GM12872 (cell line): ENCODE measurements at regions not wholly inside any gene's neighbourhood (a gene's known extent, or its start where the extent isn't known, plus 50 kb on each side); places are given as distances from the start of the nearest gene placed in this dataset.

ENCODE experiments used
- TF ChIP-seq, protein P1 (sequence below): IDR thresholded peaks from 3 replicates; pipeline ENCODE4 v1.5.1; 2011; ENCODE audit warnings: low read depth, mild to moderate bottlenecking, low read length, moderate library complexity; ENCODE audit not compliant: insufficient read depth

DNA sequence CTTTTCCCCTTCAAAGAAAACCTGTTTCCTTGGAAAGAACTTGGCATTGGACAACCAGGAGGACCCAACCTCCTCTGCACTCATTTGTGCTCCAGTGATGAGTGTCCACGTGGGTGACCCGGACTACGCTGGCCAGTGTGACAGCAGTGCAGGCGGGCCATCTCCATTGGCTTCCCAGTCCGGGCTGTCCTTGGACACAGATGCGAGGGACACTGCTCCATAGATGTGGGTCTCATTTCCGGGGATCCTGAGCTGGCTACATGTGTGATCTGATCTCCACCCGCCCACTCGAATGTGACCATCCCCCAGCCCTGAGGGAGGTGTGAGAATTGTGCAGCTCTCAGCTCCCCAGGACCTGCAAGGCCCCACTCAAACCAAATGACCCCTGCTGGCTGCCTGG is 836.6 kb upstream of the TMEM132C start:
- TF ChIP-seq, protein P1, sequence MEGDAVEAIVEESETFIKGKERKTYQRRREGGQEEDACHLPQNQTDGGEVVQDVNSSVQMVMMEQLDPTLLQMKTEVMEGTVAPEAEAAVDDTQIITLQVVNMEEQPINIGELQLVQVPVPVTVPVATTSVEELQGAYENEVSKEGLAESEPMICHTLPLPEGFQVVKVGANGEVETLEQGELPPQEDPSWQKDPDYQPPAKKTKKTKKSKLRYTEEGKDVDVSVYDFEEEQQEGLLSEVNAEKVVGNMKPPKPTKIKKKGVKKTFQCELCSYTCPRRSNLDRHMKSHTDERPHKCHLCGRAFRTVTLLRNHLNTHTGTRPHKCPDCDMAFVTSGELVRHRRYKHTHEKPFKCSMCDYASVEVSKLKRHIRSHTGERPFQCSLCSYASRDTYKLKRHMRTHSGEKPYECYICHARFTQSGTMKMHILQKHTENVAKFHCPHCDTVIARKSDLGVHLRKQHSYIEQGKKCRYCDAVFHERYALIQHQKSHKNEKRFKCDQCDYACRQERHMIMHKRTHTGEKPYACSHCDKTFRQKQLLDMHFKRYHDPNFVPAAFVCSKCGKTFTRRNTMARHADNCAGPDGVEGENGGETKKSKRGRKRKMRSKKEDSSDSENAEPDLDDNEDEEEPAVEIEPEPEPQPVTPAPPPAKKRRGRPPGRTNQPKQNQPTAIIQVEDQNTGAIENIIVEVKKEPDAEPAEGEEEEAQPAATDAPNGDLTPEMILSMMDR = no peak

DNA sequence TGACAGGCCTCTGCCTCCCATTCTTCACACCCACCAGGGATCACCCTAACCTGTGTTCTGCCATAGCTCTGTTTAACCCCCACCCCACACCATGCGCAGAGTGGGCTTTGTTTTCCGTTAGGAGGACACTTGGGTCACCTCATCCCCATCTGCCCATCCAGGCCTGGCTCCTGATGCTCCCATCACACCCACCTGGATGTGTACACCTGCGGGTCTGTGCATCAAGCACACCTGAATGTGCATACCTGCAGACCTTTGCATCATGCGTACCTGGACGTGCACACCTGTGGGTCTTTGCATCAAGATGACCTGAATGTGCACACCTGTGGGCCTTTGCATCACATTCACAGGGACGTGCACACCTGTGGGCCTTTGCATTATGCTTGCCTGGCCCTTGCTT is 835.8 kb upstream of the TMEM132C start:
- TF ChIP-seq, protein P1 = no peak

DNA sequence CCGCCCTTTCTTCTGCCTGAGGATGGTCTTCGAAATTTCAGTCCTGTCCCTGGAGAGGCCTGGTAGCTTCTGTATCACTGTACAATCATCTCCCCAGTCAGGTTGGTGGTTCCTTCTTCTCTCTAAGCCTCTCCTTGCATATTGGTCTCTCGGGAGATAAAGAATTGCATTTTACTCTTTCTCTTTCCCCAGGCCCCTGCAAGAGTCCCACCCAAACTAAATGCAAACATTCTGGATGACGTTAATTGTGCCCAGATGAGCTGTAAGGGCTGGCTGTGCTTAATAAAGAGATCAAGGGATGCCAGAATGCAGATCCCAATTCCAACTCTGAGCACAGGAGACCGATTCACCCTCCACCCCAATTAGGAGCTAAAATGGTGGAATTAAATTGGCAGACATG is 835.4 kb upstream of the TMEM132C start:
- TF ChIP-seq, protein P1 = no peak

DNA sequence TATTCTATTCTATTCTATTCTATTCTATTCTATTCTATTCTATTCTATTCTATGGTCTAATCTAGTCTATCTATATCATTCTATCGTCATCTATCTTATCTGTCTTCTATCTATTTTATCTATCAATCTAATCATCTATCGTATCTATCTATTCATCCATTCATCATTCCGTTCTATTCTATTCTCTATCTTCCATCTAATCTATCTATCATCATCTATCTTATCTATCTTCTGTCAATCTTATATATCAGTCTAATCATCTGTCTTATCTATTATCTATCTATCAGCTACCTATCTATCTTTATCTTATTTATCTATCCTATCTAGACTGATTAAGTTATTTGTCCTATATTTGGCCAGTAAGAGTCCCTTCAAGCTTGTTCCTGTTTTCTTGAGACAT is 831.5 kb upstream of the TMEM132C start:
- TF ChIP-seq, protein P1 = no peak

DNA sequence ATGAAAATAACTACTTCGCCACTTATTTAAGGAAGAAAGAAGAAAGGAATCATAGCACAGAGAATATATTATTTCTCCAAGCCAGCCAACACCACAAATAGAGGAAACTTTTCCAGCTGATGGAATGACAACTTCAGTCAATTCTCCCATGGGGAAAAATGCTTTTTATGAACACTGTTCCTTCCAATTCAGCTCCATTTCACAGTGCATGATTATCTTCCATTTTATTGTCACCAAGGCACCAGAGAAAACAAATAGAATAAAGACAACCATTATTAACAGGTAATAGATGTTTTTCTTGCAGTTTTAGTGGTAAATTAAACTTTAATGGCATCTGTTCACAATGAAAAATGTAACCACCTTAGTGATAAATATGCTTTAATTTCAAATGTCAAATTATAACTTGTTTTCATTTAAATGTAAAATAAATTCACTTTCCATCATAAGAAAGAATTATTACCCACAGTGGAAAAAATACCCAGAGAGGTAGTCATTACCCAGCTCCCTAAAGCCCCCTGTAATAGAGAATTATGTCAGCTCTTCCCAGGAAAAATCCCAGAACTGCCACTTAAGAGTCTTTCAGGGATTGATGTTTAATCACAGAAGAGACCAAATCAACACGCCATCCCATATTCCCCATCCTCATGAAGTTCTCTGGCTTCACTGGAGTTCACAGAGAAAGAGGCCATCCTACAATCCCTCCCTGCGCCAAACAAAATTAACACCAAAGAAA is 828.3 kb upstream of the TMEM132C start:
- TF ChIP-seq, protein P1 = no peak

DNA sequence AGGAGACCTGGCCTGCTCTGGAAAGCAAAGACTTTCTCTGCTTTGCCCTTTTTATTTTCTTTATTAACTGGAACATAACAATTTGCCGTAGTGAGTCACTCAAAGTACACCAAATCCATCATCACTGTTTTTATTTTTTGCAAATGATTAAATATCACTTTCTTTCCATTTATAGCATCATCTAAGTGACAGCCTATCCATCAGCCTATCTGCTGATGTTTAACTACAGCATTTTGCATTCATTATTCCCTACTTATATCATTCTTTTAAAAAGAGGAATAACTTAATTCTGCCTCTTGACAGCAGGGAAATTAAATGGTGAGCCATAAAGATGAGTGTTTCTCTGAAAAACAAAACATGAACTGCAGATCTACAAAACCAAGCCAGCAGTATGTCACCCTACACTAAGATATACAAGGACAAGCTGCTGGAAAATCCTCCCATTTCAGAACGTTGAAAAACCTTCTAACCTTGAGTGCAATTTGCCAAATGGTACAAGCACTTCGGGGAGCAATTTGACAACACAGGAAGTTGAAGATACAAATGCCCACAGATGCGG is 821.3 kb upstream of the TMEM132C start:
- TF ChIP-seq, protein P1 = no peak

DNA sequence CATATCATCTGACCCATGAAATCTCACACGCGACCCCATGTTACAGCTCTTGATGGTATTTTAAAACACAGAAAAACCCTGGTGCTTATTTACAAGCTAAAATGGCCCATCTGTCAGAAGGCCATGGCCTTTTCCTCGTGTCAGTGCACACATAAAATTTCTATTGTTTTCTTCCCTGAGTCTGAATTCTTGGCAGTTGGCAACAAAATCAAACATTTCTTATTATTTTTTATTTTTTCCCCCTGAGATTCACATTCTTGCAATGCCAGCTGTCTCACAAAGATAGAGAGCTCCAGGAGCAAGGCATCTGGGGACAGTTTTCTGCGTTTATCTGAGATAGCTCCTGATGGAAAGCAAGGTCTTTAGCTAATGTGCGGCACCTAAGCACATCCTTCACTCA is 818.1 kb upstream of the TMEM132C start:
- TF ChIP-seq, protein P1 = no peak

DNA sequence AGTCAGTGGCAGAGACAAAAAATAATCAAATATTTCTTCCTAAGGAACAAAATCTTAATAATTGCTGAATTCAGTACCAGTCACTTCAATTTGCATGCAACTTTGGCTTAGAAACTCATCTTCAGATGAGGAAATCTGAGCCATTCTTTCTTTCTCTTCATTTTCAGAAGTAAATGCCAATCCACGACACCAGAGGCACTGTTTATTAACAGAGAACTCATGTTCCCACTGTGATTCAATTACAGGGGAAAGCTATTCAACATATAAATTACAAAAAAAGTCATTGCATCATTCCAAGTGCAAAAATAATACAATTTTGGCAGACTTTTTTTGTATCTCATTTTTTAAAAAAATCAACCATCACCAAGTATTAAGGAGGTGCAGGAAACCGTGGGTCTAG is 816.1 kb upstream of the TMEM132C start:
- TF ChIP-seq, protein P1 = no peak
